GM04504 (cell line): ENCODE measurements at regions not wholly inside any gene's neighbourhood (a gene's known extent, or its start where the extent isn't known, plus 50 kb on each side); places are given as distances from the start of the nearest gene placed in this dataset.
"Not testable (repeated sequence)": the region's sequence is repeated elsewhere in the genome, so short reads cannot be mapped to it uniquely, and the experiment has no call there.

Experiments used
- DNase-seq: peaks from one replicate; pipeline ENCODE4 v3.0.0-alpha.2; 2012; ENCODE audit warnings: low read depth

- not testable (repeated sequence) for DNase-seq
Measured at GRCh38 chr22:48757135-48757534, 1070.5 kb downstream of the BRD1 start.

- DNase-seq = no peak
Measured at GRCh38 chr22:48756146-48757111, 1071.2 kb downstream of the BRD1 start.

- DNase-seq = no peak
Measured at GRCh38 chr22:48755059-48755949, 1072.4 kb downstream of the BRD1 start.

- DNase-seq = no peak
Measured at GRCh38 chr22:48754611-48755058, 1073.0 kb downstream of the BRD1 start.

- DNase-seq = no peak
Measured at GRCh38 chr22:48753752-48754517, 1073.7 kb downstream of the BRD1 start.

- no peak for DNase-seq
Measured at GRCh38 chr22:48753381-48753730, 1074.3 kb downstream of the BRD1 start.

GRCh38 chr22:48752451-48753380 lies 1075.0 kb downstream of the BRD1 start:
- DNase-seq = no peak

- DNase-seq = no peak
Measured at GRCh38 chr22:48751539-48752437, 1075.9 kb downstream of the BRD1 start.

- no peak for DNase-seq
Measured at GRCh38 chr22:48750826-48751440, 1076.7 kb downstream of the BRD1 start.

- no peak for DNase-seq
Measured at GRCh38 chr22:48750282-48750681, 1077.4 kb downstream of the BRD1 start.

- DNase-seq = no peak
Measured at GRCh38 chr22:48749555-48750227, 1078.0 kb downstream of the BRD1 start.

- no peak for DNase-seq
Measured at GRCh38 chr22:48748860-48749554, 1078.7 kb downstream of the BRD1 start.

- no peak for DNase-seq
Measured at GRCh38 chr22:48748113-48748859, 1079.4 kb downstream of the BRD1 start.

GRCh38 chr22:48746789-48747425 lies 1080.8 kb downstream of the BRD1 start:
- no peak for DNase-seq

- no peak for DNase-seq
Measured at GRCh38 chr22:48745842-48746788, 1081.6 kb downstream of the BRD1 start.
